ENCODE measurements at regions not wholly inside any gene's neighbourhood (a gene's known extent, or its start where the extent isn't known, plus 50 kb on each side); places are given as distances from the start of the nearest gene placed in this dataset.

- TF ChIP-seq MIXL1 (CRISPR knock-in tag; IDR thresholded peaks at IDR 0.05) (peak; percentile 51; the same call in 1 of the 2 replicates), EP300 (IDR thresholded peaks at IDR 0.05; ENCODE audit: low read depth in 2 of 2, low read length in 2 of 2) (peak in 1 of 2 experiments; percentile 43; a peak in 1 of 4 replicates), EP300 (CRISPR knock-in tag; IDR thresholded peaks at IDR 0.05; ENCODE audit: borderline replicate concordance) (no peak), HNF4A (CRISPR knock-in tag; IDR thresholded peaks at IDR 0.05) (peak; percentile 48), ARID5B (CRISPR knock-in tag; IDR thresholded peaks at IDR 0.05) (0 out of 2 replicates have a peak, but pooled peaks have one; percentile 16), KAT7 (CRISPR knock-in tag; IDR thresholded peaks at IDR 0.05; ENCODE audit: borderline replicate concordance) (no peak), NR2F1 (CRISPR knock-in tag; IDR thresholded peaks at IDR 0.05) (0 out of 4 replicates have a peak, but pooled peaks of 1 of the 2 experiments have one; percentile 27), PPARG (CRISPR knock-in tag; conservative IDR thresholded peaks at IDR 0.05) (peak; percentile 82), HHEX (CRISPR knock-in tag; IDR thresholded peaks at IDR 0.05) (peak; percentile 77), FOXP4 (CRISPR knock-in tag; IDR thresholded peaks at IDR 0.05) (peak; percentile 36; the same call in 1 of the 2 replicates)
Measured at GRCh38 chr14:65334765-65335410, 77.6 kb upstream of the FUT8 start (continued).
